ENCODE measurements at regions not wholly inside any gene's neighbourhood (a gene's known extent, or its start where the extent isn't known, plus 50 kb on each side); places are given as distances from the start of the nearest gene placed in this dataset.

- no peak for FAIRE-seq
- TF ChIP-seq PAX5 (IDR thresholded peaks at IDR 0.05; ENCODE audit: insufficient read depth, low read length, severe bottlenecking) (no peak), POU2F2 (IDR thresholded peaks at IDR 0.05; ENCODE audit: low read depth, low read length) (no peak)
- DNase-seq (ENCODE audit: insufficient read length, low spot score) = no peak
These were observed 293.1 kb downstream of the C7orf25 start for GRCh38 chr7:42618651-42619360.

- DNase-seq (ENCODE audit: insufficient read length, low spot score) (no peak), FAIRE-seq (no peak)
- TF ChIP-seq POU2F2 (IDR thresholded peaks at IDR 0.05; ENCODE audit: low read depth, low read length) (no peak), POLR2AphosphoS5 (IDR thresholded peaks at IDR 0.05; ENCODE audit: low read depth, low read length) (no peak), SPI1 (IDR thresholded peaks at IDR 0.05; ENCODE audit: low read depth, low read length) (no peak), TAF1 (IDR thresholded peaks at IDR 0.05; ENCODE audit: low read depth, low read length) (no peak), PAX5 (IDR thresholded peaks at IDR 0.05; ENCODE audit: insufficient read depth, low read length, severe bottlenecking) (no peak), POLR2A (IDR thresholded peaks at IDR 0.05; ENCODE audit: low read depth, low read length) (no peak)
These were observed 293.9 kb downstream of the C7orf25 start for GRCh38 chr7:42617806-42618457.

DNA sequence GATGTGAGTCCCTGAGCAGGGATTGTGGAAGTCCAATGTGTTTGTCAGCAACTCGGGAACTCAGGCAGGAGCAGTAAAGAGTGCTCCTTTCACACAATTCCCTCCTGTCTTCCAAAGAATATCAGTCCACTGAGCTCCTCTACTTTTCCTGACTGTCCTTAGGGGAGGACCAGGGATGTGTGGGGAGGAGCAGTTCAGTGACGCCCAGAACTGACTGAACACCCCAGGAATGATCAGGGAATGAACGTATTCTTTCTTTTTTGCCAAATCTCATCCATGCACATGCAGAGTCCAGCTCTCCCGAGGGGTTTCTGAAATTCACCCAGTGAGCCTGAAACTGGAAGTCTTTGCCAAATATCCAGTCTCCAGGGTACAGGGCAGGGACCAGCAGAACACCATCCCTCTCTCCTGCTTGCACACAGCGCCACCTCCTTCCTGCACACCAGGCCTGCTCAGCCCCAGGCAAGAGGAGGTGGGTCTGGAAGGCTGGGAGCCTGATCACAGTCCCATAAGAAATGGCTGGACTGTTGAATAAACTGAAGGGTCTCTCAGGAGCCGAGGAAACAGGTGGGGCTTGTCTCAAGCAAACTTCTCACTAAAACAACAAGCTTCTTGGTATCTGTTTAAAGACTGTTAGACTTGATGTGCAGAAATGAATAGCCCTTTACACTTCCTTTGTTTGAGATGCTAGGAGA is 294.7 kb downstream of the C7orf25 start:
- no peak for DNase-seq (ENCODE audit: insufficient read length, low spot score)
- no peak for FAIRE-seq
- TF ChIP-seq POU2F2 (IDR thresholded peaks at IDR 0.05; ENCODE audit: low read depth, low read length) = no peak

DNA sequence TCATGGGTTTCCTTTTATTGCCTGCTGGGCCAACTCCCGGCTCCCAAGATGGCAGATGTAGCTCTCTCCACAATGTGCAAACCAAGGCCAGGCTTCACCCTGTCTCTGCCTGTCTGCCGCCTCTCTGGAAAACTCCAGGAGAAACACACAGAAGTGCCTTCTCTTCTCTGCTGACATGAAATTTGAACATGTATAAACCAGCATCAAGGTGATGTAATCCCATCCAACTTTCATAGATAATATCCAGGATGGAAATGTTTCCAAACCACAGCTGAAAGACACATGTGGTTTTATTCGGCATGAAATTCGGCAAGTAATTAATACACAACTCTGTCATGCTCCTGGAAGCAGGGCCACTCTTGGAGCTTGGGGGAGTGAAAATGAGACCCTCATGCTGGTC is 297.2 kb downstream of the C7orf25 start:
- DNase-seq (ENCODE audit: insufficient read length, low spot score) (no peak), FAIRE-seq (no peak)
- TF ChIP-seq POLR2AphosphoS5 (IDR thresholded peaks at IDR 0.05; ENCODE audit: low read depth, low read length) = no peak

DNA sequence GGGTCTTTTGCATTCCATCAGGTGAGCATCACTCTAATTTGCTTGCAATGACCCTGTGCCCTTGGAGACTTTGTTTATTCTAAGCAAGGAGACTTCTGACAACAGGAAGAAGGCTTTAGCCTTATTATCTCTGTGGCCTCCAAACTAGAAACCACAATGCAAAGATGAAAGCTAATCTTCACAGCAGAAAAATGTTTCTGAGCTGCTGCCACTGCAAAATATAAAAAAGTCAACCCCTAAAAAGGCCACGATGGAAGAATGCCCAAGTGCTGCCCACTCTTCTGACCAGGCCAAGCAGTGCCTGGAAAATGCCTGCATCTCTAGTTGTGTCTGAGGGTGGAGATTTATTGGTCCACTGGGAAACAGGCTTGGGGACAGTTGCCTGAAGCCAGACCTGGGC is 299.9 kb downstream of the C7orf25 start:
- FAIRE-seq (no peak), DNase-seq (ENCODE audit: insufficient read length, low spot score) (no peak)
- no peak for TF ChIP-seq POLR2AphosphoS5 (IDR thresholded peaks at IDR 0.05; ENCODE audit: low read depth, low read length)
- no peak for TF ChIP-seq POLR2A (IDR thresholded peaks at IDR 0.05; ENCODE audit: low read depth, low read length)
- no peak for TF ChIP-seq TAF1 (IDR thresholded peaks at IDR 0.05; ENCODE audit: low read depth, low read length)

GRCh38 chr7:42611289-42611928 is 300.5 kb downstream of the C7orf25 start:
- DNase-seq (ENCODE audit: insufficient read length, low spot score) (no peak), FAIRE-seq (no peak)
- no peak for TF ChIP-seq POU2F2 (IDR thresholded peaks at IDR 0.05; ENCODE audit: low read depth, low read length)
- TF ChIP-seq POLR2AphosphoS5 (IDR thresholded peaks at IDR 0.05; ENCODE audit: low read depth, low read length) = no peak
- TF ChIP-seq PAX5 (IDR thresholded peaks at IDR 0.05; ENCODE audit: insufficient read depth, low read length, severe bottlenecking) = no peak
- no peak for TF ChIP-seq TAF1 (IDR thresholded peaks at IDR 0.05; ENCODE audit: low read depth, low read length)
- no peak for TF ChIP-seq SPI1 (IDR thresholded peaks at IDR 0.05; ENCODE audit: low read depth, low read length)
- no peak for TF ChIP-seq POLR2A (IDR thresholded peaks at IDR 0.05; ENCODE audit: low read depth, low read length)

- DNase-seq (ENCODE audit: insufficient read length, low spot score) (no peak), FAIRE-seq (no peak)
- TF ChIP-seq POU2F2 (IDR thresholded peaks at IDR 0.05; ENCODE audit: low read depth, low read length) = no peak
- TF ChIP-seq SPI1 (IDR thresholded peaks at IDR 0.05; ENCODE audit: low read depth, low read length) = no peak
- no peak for TF ChIP-seq PAX5 (IDR thresholded peaks at IDR 0.05; ENCODE audit: insufficient read depth, low read length, severe bottlenecking)
These were observed 305.5 kb downstream of the C7orf25 start for GRCh38 chr7:42606193-42606905.

DNA sequence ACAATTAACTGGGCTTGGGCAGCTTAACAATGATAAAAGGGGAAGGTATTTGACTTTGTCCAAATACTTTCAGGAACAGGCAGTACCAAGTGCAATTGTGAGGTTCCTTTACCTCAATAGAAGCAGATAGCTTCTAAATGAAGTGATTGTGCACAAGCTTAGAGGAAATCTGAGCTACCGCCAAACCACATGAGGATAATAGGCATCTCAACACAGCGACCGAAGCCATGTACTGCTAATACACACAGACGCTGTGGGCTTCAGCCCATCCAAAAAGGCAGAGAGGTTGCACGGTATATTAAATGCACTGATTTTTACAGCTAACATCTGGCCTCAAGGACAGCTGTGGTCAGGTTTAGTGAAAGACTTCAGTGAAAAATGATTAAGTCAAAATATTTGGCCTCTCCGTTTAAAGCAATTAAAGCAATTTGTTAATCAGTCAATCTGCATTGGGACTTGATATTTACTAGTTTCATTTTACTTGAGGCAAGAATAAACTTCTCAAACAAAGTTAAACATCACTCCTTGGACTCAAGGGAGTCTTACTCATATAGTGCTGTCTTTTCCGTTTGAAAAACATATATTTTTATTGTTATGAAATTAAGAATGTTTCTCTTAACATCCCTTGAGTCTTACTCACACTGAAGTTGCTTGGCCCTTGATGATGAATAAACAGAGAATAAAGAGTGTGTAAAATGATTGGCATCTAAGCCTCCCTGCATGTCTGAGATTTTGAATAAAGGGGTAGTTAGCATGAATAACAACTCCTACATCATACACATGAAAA is 306.3 kb downstream of the C7orf25 start:
- FAIRE-seq = no peak
- no peak for TF ChIP-seq POLR2AphosphoS5 (IDR thresholded peaks at IDR 0.05; ENCODE audit: low read depth, low read length)
- TF ChIP-seq PAX5 (IDR thresholded peaks at IDR 0.05; ENCODE audit: insufficient read depth, low read length, severe bottlenecking) = no peak
- no peak for TF ChIP-seq POLR2A (IDR thresholded peaks at IDR 0.05; ENCODE audit: low read depth, low read length)
- no peak for TF ChIP-seq TAF1 (IDR thresholded peaks at IDR 0.05; ENCODE audit: low read depth, low read length)
- TF ChIP-seq POU2F2 (IDR thresholded peaks at IDR 0.05; ENCODE audit: low read depth, low read length) = no peak
- TF ChIP-seq SPI1 (IDR thresholded peaks at IDR 0.05; ENCODE audit: low read depth, low read length) = no peak

DNA sequence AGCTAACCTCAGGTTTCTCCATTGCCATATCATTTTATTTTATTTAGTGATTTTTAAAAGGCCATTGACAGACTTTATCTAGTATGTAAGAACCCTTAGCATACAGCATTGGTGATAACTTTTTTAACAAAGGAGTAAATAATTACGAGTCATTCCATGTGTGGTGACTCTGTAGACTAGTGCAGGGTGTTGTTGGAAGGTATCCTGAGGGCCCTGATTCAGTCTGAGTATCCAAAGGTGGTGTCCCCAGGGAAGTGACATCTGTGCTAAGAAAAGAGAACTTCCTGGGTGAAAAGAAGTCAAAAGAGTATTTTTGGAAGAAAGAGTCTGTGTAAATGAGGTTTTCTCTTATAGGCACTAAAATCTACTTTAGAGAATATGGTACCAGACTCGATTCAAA is 308.4 kb downstream of the C7orf25 start:
- FAIRE-seq (no peak), DNase-seq (ENCODE audit: insufficient read length, low spot score) (no peak)
- TF ChIP-seq POLR2A (IDR thresholded peaks at IDR 0.05; ENCODE audit: low read depth, low read length) (no peak), PAX5 (IDR thresholded peaks at IDR 0.05; ENCODE audit: insufficient read depth, low read length, severe bottlenecking) (no peak), TAF1 (IDR thresholded peaks at IDR 0.05; ENCODE audit: low read depth, low read length) (no peak), SPI1 (IDR thresholded peaks at IDR 0.05; ENCODE audit: low read depth, low read length) (no peak), POLR2AphosphoS5 (IDR thresholded peaks at IDR 0.05; ENCODE audit: low read depth, low read length) (no peak), POU2F2 (IDR thresholded peaks at IDR 0.05; ENCODE audit: low read depth, low read length) (no peak)

More for the DNA sequence above, 306.3 kb downstream of the C7orf25 start:
- DNase-seq (ENCODE audit: insufficient read length, low spot score) = no peak
